NOMO-1 treated with dmso at 0.1 percent for 144 hours (cell line): ENCODE measurements at regions not wholly inside any gene's neighbourhood (a gene's known extent, or its start where the extent isn't known, plus 50 kb on each side); places are given as distances from the start of the nearest gene placed in this dataset.

Experiments used
- DNase-seq: peaks from one replicate; lab custom pipeline; 2025; ENCODE audit not compliant: unreplicated experiment; lab: John Stamatoyannopoulos, UW

- DNase-seq, result no peak
Observed at GRCh38 chr5:117262572-117263131, 688.0 kb upstream of the SEMA6A start.

DNA sequence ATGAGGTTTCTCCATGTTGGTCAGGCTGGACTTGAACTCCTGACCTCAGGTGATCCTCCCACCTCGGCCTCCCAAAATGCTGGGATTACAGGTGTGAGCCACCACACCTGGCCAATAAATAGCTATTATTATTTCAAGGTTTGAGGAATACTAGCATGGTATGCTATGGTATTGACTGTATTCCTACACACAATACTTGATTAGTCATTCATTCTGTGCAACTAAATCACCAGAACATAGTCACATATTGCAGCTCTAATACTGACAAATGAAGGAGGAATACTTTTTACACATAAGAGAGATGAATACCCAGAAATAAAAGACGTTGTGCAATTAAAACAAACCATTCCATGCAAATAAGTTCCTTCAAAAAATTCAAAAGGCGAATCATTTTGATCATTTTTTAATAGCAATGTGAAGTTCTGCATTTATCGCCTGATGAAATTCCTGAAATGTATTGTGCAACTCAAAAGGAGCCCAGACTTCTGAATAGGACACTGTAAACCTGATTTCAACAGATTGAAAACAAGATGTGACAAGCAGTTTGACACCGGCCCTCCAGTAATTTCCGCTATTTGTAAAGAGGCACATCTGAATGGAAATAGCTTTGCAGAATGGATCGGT, 687.4 kb upstream of the SEMA6A start:
- no peak for DNase-seq

DNA sequence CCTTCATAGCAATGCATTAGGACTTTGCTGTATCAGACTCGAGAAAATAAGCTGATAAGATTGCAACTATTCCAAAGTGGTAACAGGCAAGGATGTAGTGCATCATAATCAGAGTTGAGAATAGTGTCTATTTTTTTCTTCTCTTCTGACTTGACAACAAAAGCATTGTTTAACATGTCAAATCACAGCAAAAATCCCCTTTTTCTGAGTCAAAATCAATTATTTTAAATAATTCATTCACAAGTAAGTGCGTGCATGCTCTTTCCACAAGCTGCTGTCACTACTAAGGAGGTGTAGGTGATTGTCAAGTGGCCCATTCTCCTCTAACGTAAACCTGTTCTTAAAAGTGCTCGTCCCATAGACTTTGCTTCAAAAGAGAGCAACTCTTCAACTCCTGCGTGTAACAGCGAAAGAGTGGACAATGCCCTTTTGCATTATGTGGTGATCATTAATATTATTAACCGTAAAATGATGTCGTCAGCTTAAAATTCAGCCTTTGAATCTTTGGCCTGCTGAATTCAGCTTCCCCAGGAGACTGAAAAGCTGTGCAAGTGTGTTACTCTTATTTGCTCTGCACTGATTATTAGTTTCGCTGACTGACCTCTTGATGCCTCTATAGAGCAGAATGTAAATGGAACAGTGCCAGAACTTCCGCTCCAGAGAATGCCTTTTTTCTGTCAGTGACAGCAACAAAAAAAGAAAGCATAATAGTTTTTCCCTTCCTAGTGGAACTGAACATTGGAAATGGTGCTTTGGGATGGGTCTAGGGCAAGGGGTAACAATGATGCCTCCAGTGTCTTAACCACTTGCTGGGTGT, 680.8 kb upstream of the SEMA6A start:
- DNase-seq, result no peak

GRCh38 chr5:117252566-117252965, 677.9 kb upstream of the SEMA6A start:
- no peak for DNase-seq

DNA sequence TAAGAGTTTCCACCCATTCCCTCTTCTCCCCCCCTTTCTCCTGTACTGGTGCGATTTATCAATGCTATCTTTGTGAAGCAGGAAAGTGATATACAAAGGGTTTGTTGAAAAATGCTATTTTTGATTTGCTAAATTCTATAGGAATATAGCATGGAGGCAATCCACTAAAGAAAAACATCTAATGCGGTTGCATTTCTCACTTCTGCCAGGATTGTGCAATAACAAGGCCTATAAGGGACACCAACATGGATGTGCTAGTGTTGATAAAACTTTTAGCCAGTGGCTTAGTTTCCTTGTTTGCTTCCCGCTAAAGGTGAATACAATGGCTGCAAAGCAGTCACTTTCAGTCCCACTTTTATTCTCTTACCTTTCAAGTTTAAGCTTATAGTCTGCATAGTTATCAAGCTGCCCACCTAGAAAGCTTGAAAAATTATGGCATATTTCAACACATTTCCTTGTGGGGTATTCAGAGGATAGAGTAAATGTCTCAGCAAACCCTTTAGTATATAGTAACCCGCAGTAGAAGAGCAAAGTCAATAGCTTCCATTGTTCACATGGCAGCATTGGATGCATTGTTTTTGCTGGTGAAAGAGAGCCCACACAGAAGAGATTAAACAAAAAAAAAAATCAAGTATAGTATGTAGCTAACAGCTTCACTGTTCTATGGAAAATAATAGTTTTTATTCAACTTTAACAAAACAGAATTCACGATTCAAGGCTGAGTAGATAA, 674.6 kb upstream of the SEMA6A start:
- no peak for DNase-seq

- no peak for DNase-seq
Observed at GRCh38 chr5:117246424-117246823, 671.8 kb upstream of the SEMA6A start.

DNA sequence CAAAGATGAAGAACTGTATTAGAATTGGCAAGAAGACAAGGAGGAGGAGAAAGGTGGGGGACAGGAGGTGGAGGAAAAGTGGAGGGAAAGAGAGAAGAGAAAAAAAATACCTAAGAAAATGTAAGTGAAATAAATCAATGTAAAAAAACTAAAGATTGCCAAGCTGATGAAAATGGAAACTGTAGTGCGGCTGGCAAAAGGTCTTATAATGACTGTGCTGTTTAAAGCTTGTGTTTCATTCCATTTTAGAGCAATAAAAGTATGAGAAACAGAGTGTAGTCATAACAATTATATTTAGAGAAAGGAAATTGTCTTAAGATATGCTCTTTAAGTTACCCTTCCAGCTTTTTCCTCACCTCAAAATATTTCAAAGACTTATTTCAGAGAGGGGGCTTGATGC, 670.5 kb upstream of the SEMA6A start:
- no peak for DNase-seq

DNA sequence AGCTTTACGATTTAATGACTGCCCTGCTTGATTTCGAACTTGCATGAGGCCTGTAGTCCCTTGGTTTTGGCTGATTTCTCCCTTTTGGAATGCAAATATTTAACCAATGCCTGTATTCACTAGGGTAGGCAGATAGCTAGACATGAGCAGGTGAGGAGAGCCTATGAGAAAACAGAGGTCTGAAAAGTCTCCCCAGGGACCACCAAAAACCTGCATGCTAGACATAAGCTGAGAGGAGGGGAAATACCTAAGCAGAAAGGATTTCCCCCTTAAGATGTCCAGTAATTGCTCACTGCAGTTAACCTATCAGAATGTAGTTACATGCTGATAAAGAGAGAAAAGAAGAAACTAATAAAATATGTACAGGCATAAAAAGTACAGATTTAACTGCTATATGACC, 667.4 kb upstream of the SEMA6A start:
- no peak for DNase-seq

DNA sequence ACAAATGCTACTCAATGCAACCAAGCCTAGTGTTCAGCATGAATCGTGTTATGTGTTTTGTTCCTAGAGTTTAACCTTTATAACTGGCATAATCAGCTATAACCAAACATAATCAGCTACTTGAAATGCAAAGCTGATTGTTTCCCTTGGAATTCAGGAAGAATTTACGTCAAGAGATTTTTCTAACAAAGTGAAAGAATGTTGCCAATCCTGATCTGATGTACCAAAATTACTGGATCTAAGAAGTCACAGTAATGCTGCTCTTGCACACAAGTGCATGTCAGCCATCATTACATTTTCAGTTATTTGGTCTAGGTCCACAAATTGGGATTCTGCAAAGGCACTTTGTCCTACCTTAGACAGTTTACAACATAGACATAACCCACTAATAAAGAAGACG, 662.3 kb upstream of the SEMA6A start:
- no peak for DNase-seq

DNA sequence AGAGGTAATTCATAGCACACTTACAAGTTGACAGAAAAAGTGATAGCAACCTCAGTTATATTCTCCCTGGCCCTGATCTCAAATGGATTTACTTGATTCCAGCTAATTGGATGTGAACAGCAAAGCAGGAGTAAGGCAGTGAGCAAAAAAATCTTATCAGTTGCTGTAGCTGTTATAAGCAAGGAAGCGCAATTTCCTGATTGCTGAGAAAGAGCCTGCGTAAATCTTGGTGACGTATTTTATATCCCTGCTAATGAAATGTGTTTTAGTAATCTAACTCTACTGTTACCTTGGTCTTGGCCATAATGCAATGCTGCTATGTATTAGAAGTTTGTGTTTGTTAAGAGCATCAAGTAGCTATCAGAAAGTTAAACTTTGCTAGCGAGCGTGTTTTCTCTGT, 661.2 kb upstream of the SEMA6A start:
- DNase-seq, result no peak

- no peak for DNase-seq
Observed at GRCh38 chr5:117230375-117230774, 655.8 kb upstream of the SEMA6A start.

DNA sequence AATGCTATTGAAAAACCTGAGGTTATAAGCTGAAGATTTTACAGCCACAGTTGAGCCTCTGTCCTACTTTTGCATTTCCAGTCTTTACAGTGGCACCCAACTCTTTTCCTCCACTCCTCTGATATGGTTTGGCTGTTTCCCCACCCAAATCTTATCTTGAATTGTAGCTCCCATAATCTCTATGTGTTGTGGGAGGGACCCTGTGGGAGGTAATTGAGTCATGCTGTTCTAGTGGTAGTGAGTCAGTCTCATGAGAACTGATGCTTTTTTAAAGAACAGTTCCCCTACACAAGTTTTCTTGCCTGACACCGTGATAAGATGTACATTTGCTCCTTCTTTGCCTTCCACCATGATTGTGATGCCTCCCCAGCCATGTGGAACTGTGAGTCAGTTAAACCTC, 646.1 kb upstream of the SEMA6A start:
- no peak for DNase-seq

DNA sequence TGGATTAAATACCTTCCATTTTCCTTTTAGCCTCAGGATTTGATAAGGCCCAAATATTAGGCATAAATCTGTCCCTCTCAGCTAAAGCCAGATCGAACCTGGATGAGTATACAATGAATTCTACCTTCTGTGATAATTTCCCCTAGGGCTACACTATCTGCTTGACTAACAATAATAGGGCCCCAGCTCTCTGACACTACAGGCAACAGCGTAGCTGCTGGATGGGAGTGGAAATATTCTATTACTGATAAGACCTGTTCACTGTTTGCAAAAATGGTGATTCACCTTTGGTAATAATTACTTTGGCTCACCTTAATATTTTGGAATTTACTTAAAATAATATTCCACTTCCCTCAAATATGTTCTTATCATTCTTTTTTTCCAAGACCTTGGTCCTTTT, 644.2 kb upstream of the SEMA6A start:
- no peak for DNase-seq

DNA sequence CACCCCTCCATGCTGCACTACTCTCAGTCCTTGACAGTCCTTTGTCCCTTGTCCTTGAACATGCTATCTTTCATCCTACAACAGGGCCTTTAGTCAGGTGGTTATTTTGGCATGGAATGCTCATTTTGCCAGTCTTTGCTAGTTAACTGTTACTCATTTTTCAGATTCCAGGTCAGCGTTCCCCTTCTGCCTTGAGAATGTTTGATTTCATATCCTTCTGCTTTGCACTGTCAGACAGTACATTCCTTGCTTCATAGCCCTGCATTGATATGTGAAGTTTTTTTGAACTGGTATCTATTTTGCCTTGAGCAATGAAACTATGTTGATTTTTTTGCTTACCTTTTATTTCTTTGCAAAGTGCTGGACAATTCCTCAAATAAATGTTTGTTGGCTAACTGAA, 638.2 kb upstream of the SEMA6A start:
- no peak for DNase-seq

- no peak for DNase-seq
Observed at GRCh38 chr5:117210796-117211195, 636.2 kb upstream of the SEMA6A start.

DNA sequence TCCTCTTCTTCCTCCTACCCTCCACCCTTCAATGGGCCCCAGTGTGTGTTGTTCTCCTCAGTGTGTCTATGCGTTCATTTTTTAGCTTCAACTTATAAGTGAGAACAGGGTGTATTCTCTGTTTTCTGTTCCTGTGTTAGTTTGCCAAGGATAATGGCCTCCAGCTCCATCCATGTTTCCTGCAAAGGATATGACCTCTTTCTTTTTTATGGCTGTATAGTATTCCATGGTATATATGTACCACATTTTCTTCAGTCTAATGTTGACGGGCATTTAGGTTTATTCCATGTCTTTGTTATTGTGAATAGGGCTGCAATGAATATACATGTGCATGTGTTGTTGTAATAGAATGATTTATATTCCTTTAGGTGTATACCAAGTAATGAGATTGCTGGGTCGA, 634.9 kb upstream of the SEMA6A start:
- DNase-seq, result no peak

- no peak for DNase-seq
Observed at GRCh38 chr5:117207088-117207668, 632.6 kb upstream of the SEMA6A start.

DNA sequence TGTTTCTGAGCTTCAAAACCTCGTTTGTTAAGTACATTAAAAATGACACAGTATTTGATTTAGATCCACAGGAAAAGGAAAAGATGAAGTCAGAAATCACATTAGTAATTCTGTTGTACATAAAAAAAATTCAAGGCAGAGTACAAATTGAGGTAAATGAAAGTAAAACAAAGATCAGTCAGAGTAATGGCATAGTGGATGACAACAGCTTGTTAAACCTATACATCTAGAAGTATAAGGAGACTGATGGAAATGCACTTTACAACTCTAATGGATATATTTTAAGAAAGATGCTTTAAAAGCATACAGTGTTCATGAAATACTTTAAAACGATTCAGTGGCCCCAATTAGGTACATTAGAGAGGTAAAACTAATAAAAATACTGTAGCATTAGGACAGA, 631.3 kb upstream of the SEMA6A start:
- no peak for DNase-seq

DNA sequence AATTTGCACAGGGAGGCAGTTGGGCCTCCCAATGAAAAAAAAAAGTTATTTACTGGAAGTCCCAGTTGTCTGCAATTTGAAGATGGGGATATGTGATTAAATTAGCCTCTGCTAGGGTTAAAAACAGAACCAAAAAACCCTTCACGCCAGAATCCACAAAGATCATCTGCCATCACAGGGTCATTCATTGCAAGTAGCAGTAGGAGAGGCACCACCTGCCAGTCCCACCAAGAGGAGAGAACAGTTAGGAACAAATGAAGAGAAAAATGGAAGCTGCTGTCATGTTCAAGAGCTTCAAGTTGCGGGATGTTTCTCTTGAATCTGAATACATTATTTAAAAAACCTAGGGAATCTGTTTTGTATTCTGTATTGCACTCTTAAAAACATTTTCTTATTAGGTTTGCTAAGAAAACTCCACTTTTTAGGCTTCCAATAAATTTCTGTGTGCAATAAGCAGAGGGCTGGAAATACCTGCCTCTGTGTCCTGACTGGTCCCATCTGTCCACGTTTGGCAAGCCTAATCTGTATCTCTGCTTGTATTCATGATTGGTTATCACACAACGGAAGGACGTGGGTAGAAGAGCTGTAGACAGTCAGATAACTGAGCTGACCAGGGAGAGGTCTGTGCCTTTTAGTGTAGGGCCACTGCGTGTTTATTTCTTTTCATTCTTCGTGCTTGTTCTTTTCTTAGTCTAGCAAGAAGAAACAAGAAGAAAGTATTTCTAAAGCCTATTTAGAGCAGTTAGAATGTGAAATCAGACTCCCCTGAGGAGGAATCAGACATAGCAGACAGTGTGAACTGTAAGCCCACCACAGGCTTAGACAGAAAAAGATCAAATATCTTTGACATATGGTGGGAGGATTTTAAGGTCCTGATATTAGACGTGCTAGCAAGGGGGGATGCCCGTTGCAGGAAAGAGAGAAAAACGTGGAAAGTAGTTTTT, 630.6 kb upstream of the SEMA6A start:
- no peak for DNase-seq

DNA sequence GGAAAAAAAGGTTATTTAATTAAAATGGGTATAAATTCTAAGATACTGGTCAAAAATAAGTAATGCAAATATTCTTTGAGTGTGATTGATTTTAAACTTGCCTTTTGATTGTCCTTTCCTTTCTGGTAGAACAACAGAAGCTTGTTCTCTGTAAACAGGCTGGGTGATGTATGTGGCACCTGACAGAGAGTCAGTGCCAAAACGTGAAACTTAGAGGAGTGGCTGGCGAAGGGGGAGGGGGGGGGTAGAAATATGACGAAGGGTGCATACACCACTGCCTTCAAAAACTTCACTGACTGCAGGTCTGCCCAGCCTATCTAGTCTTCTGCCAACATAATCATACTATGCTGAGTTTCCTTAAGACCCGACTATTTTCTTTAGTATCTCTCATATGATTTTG, 629.8 kb upstream of the SEMA6A start:
- no peak for DNase-seq
